Gastroesophageal sphincter (tissue), 4 donors: ENCODE measurements at regions not wholly inside any gene's neighbourhood (a gene's known extent, or its start where the extent isn't known, plus 50 kb on each side); places are given as distances from the start of the nearest gene placed in this dataset.

Experiments
- ATAC-seq: fragments of 150-250 bp; one replicate; pipeline ENCODE4 v1.9.1; 2016; ENCODE audit warnings: mild to moderate bottlenecking, moderate library complexity
- H3K27ac ChIP-seq, 4 donors: fragments of 200-600 bp; sonication (generic) in 3 of 4; 1 replicate in 3 of 4; 2 replicates in 1 of 4; pipeline ENCODE4 v1.5.1; 2016 to 2019
- H3K27me3 ChIP-seq: fragments of 200-600 bp; sonication (generic); one replicate; pipeline ENCODE4 v1.5.1; 2019
- H3K36me3 ChIP-seq, 2 donors: fragments of 200-600 bp; sonication (generic); one replicate each; pipeline ENCODE4 v1.5.1; 2019; ENCODE audit warnings: control low read depth in 1 of 2
- H3K4me1 ChIP-seq, 3 donors: fragments of 200-600 bp; sonication (generic); 1 replicate in 2 of 3; 2 replicates in 1 of 3; pipeline ENCODE4 v1.5.1; 2016 to 2019; ENCODE audit warnings: control low read depth in 2 of 3
- H3K4me3 ChIP-seq, 2 donors: fragments of 200-600 bp; sonication (generic); one replicate each; pipeline ENCODE4 v1.5.1; 2019; ENCODE audit warnings: mild to moderate bottlenecking in 1 of 2, moderate library complexity in 1 of 2
- H3K9me3 ChIP-seq, 3 donors: fragments of 200-600 bp; sonication (generic); one replicate each; pipeline ENCODE4 v1.5.1; 2017 to 2019; ENCODE audit warnings: control low read depth in 2 of 3
- CTCF ChIP-seq, 4 experiments: fragments of 200-600 bp in 2 of 4; fragments of 450-650 bp in 2 of 4; sonication (generic) in 1 of 4; IDR thresholded peaks; one replicate each; pipeline ENCODE4 v1.5.1; 2017 to 2019; ENCODE audit warnings: antibody characterized with exemption in 4 of 4, mild to moderate bottlenecking in 2 of 4, moderate library complexity in 2 of 4
- EP300 ChIP-seq: sonication (generic); formaldehyde crosslinking; IDR thresholded peaks from one replicate; pipeline ENCODE4 v1.6.1; 2017; ENCODE audit warnings: antibody characterized with exemption, mild to moderate bottlenecking
- POLR2A ChIP-seq, 2 donors: fragments of 450-650 bp; IDR thresholded peaks; one replicate each; pipeline ENCODE4 v1.6.1; 2017; ENCODE audit warnings: antibody characterized with exemption in 2 of 2, mild to moderate bottlenecking in 2 of 2, moderate library complexity in 1 of 2
- POLR2AphosphoS5 ChIP-seq: sonication (generic); formaldehyde crosslinking; IDR thresholded peaks from one replicate; pipeline ENCODE4 v1.6.1; 2017; ENCODE audit warnings: antibody characterized with exemption
- WGBS, 2 donors: methylation state at CpG; one replicate each; pipeline ENCODE4 v1.1.5; 2018; ENCODE audit warnings: low coverage in 1 of 2; 5-methylcytosine and 5-hydroxymethylcytosine counted together

DNA sequence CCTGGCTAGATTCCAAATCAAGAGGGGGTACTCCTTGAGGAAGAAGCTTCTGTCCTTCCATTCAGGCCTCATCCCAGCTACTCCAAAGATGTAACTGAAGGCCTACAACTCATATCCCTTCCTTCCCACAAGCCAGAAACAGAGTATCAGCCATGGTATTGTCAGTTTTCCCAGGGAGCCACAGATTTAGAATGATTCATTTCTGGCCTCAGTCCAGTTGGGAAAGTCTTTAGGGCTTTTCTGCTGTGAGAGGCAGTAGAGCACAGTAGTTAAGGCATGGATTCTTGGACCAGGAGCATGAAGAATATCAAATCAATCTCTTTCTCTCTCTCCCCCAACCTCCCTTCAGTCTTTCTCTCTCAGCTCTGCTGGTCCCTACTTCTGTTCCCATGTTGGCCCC lies 505.0 kb downstream of the BCOR start:
- Histone ChIP-seq H3K27ac (no peak overlapping the region), H3K36me3 (no peaks in the 10 kb centered on the region), H3K9me3 (no peaks in the 10 kb centered on the region), H3K27me3 (no peaks in the 10 kb centered on the region), H3K4me3 (no peak overlapping the region), H3K4me1 (no peaks in the 10 kb centered on the region)
- TF ChIP-seq POLR2AphosphoS5 (no peak), CTCF (IDR thresholded peaks at IDR 0.05) (no peak), EP300 (no peak), POLR2A (IDR thresholded peaks at IDR 0.05) (no peak)
- ATAC-seq = no peak

GRCh38 chrX:39595977-39596376 lies 501.8 kb downstream of the BCOR start:
- H3K9me3 ChIP-seq = no peaks in the 10 kb centered on the region
- H3K36me3 ChIP-seq = no peaks in the 10 kb centered on the region
- no peak for ATAC-seq
- H3K4me3 ChIP-seq = no peak overlapping the region
- H3K27ac ChIP-seq = no peak overlapping the region
- WGBS, 2 donors = no CpG with 5 or more reads among the region's 1 CpG
- TF ChIP-seq CTCF (IDR thresholded peaks at IDR 0.05) = no peak
- no peak for TF ChIP-seq POLR2AphosphoS5
- TF ChIP-seq EP300 = no peak
- no peak for TF ChIP-seq POLR2A (IDR thresholded peaks at IDR 0.05)
- no peaks in the 10 kb centered on the region for H3K27me3 ChIP-seq
- no peaks in the 10 kb centered on the region for H3K4me1 ChIP-seq

GRCh38 chrX:39596437-39596836 lies 501.3 kb downstream of the BCOR start:
- no peaks in the 10 kb centered on the region for H3K27me3 ChIP-seq
- no peak for ATAC-seq
- H3K9me3 ChIP-seq = no peaks in the 10 kb centered on the region
- no peaks in the 10 kb centered on the region for H3K36me3 ChIP-seq
- TF ChIP-seq POLR2AphosphoS5 (no peak), POLR2A (IDR thresholded peaks at IDR 0.05) (no peak), EP300 (no peak), CTCF (IDR thresholded peaks at IDR 0.05) (no peak)
- no peak overlapping the region for H3K4me3 ChIP-seq
- no peak overlapping the region for H3K27ac ChIP-seq
- H3K4me1 ChIP-seq = no peaks in the 10 kb centered on the region

DNA sequence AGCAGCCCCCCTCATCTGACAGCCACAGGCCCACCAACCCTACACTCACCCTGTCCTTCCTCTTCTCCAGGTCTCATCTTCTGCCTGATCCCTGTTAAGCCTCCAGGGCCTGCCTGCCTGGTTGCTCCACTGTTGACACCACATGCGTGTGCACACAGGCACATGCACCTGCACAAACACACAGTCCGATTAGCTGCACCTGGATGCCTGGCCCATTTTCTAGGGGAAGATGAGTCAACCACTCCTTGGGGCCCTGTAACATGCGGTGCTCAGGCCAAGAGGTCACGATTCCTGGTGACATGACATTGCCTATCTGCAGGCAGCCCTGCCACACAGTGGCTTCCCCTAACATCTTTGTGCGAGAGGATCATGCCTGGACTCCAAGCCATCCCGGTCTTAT lies 498.4 kb downstream of the BCOR start:
- TF ChIP-seq CTCF (IDR thresholded peaks at IDR 0.05) = no peak
- TF ChIP-seq POLR2A (IDR thresholded peaks at IDR 0.05) = no peak
- TF ChIP-seq EP300 = no peak
- TF ChIP-seq POLR2AphosphoS5 = no peak
- Histone ChIP-seq H3K27ac (no peak overlapping the region), H3K4me3 (no peak overlapping the region), H3K27me3 (no peaks in the 10 kb centered on the region), H3K9me3 (no peaks in the 10 kb centered on the region), H3K36me3 (no peaks in the 10 kb centered on the region), H3K4me1 (peaks cover 0 to 7% (median 0%) of the 10 kb centered on the region in 3 donors)
- 89% methylated on average over 2 of the region's 6 CpGs; no CpG with 5 or more reads in 1 of the 2 donors for WGBS, 2 donors
- ATAC-seq = no peak

DNA sequence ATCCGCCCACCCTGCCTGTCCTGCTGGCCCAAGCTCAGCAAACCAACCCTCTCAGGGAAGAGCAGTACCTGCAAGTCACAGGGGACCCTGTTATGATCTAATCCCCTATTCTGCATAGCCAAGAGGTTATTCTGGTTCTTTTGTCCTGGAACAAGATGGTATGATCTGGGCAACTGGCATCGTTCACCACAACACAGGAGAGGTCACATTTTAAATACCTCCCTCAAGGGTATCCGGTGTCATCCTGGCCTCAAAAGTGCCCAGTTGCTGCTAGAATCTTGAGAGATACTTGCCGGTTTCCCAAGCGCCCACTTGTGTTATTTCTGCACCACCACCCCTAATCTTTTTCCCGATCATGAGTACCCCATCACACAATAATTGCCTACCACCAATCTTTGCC lies 497.5 kb downstream of the BCOR start:
- no peaks in the 10 kb centered on the region for H3K27me3 ChIP-seq
- no peaks in the 10 kb centered on the region for H3K36me3 ChIP-seq
- H3K4me3 ChIP-seq = no peak overlapping the region
- no peak for ATAC-seq
- WGBS, 2 donors = 78 to 90% methylated on average over 2 to 3 of the region's 6 CpGs
- TF ChIP-seq POLR2A (IDR thresholded peaks at IDR 0.05) = no peak
- TF ChIP-seq EP300 = no peak
- peaks cover 0 to 7% (median 0%) of the 10 kb centered on the region in 3 donors for H3K4me1 ChIP-seq
- H3K27ac ChIP-seq = no peak overlapping the region
- no peaks in the 10 kb centered on the region for H3K9me3 ChIP-seq
